HEK293 (cell line): ENCODE measurements at regions not wholly inside any gene's neighbourhood (a gene's known extent, or its start where the extent isn't known, plus 50 kb on each side); places are given as distances from the start of the nearest gene placed in this dataset.
"Not testable (repeated sequence)": the region's sequence is repeated elsewhere in the genome, so short reads cannot be mapped to it uniquely, and the experiment has no call there.

Source experiments
- CTCF ChIA-PET: fragments of 350-600 bp; formaldehyde crosslinking; extraction: SDS; loops from one replicate; lab custom pipeline; 2021; ENCODE audit warnings: antibody characterized with exemption; lab: Yijun Ruan, JAX
- POLR2A ChIA-PET: fragments of 300-600 bp; formaldehyde crosslinking; extraction: SDS; loops from one replicate; lab custom pipeline; 2020; ENCODE audit warnings: antibody characterized with exemption, inconsistent platforms; lab: Yijun Ruan, JAX
- H3K27ac ChIP-seq: fragments of 200-500 bp; sonication (Bioruptor generic); 2 replicates; pipeline ENCODE4 v1.5.1; 2014; ENCODE audit warnings: low read depth, low read length, control low read depth, inconsistent platforms; ENCODE audit errors: extremely low read depth
- H3K36me3 ChIP-seq, 2 experiments: fragments of 200-500 bp in 1 of 2; sonication (Bioruptor generic) in 1 of 2; 1 replicate in 1 of 2; 2 replicates in 1 of 2; pipeline ENCODE4 v1.5.1; 2014 to 2017; ENCODE audit warnings: inconsistent platforms in 2 of 2, low read length in 2 of 2; ENCODE audit not compliant: control insufficient read depth in 2 of 2, insufficient read depth in 1 of 2
- H3K4me1 ChIP-seq: fragments of 200-500 bp; sonication (Bioruptor generic); 2 replicates; pipeline ENCODE4 v1.5.1; 2014; ENCODE audit warnings: mild to moderate bottlenecking, low read length, inconsistent platforms; ENCODE audit not compliant: control insufficient read depth, insufficient read depth
- H3K4me3 ChIP-seq: 2 replicates; pipeline ENCODE4 v1.5.1; 2011; ENCODE audit warnings: low read depth, mild to moderate bottlenecking, control low read depth, low read length, moderate library complexity
- H3K9me3 ChIP-seq: fragments of 200-500 bp; sonication (Bioruptor generic); 2 replicates; pipeline ENCODE4 v1.5.1; 2014; ENCODE audit warnings: low read depth, low read length, inconsistent platforms; ENCODE audit not compliant: control insufficient read depth, insufficient read depth
- MEIS1 ChIP-seq: sonication (generic); formaldehyde crosslinking; IDR thresholded peaks from 2 replicates; pipeline ENCODE4 v1.8.1; 2022; ENCODE audit warnings: missing genetic modification reagents, mild to moderate bottlenecking, borderline replicate concordance
- TRIM28 ChIP-seq: IDR thresholded peaks from 2 replicates; pipeline ENCODE4 v1.6.1; 2011; ENCODE audit warnings: low read length, control low read depth, borderline replicate concordance
- ZBTB48 ChIP-seq: fragments of 450-650 bp; formaldehyde crosslinking; IDR thresholded peaks from 2 replicates; pipeline ENCODE4 v1.5.1; 2016; ENCODE audit warnings: missing biosample characterization, missing genetic modification characterization
- ZFP37 ChIP-seq: fragments of 450-650 bp; formaldehyde crosslinking; IDR thresholded peaks from 2 replicates; pipeline ENCODE4 v1.5.1; 2016; ENCODE audit warnings: missing biosample characterization, missing genetic modification characterization
- ZNF10 ChIP-seq: fragments of 450-650 bp; formaldehyde crosslinking; IDR thresholded peaks from 2 replicates; pipeline ENCODE4 v1.5.1; 2017; ENCODE audit warnings: missing biosample characterization, missing genetic modification characterization
- ZNF132 ChIP-seq: fragments of 450-650 bp; formaldehyde crosslinking; IDR thresholded peaks from 2 replicates; pipeline ENCODE4 v1.5.1; 2017; ENCODE audit warnings: missing biosample characterization, missing genetic modification characterization, borderline replicate concordance
- ZNF202 ChIP-seq: fragments of 450-650 bp; formaldehyde crosslinking; IDR thresholded peaks from 2 replicates; pipeline ENCODE4 v1.5.1; 2016; ENCODE audit warnings: missing biosample characterization, missing genetic modification characterization, borderline replicate concordance
- ZNF266 ChIP-seq: fragments of 450-650 bp; formaldehyde crosslinking; IDR thresholded peaks from 2 replicates; pipeline ENCODE4 v1.5.1; 2016; ENCODE audit warnings: missing biosample characterization, missing genetic modification characterization, low read depth
- ZNF335 ChIP-seq: fragments of 450-650 bp; formaldehyde crosslinking; conservative IDR thresholded peaks from 2 replicates; pipeline ENCODE4 v1.5.1; 2016; ENCODE audit warnings: missing biosample characterization, missing genetic modification characterization
- ZNF426 ChIP-seq: fragments of 450-650 bp; formaldehyde crosslinking; IDR thresholded peaks from 2 replicates; pipeline ENCODE4 v1.5.1; 2017; ENCODE audit warnings: missing biosample characterization, missing genetic modification characterization, mild to moderate bottlenecking, inconsistent platforms, moderate library complexity
- ZNF549 ChIP-seq: fragments of 450-650 bp; IDR thresholded peaks from 2 replicates; pipeline ENCODE4 v1.5.1; 2018; ENCODE audit warnings: missing biosample characterization, missing genetic modification characterization, mild to moderate bottlenecking, inconsistent platforms, moderate library complexity
- ZNF624 ChIP-seq: fragments of 450-650 bp; formaldehyde crosslinking; IDR thresholded peaks from 2 replicates; pipeline ENCODE4 v1.5.1; 2017; ENCODE audit warnings: missing biosample characterization, missing genetic modification characterization
- ZNF707 ChIP-seq: fragments of 450-650 bp; formaldehyde crosslinking; IDR thresholded peaks from 2 replicates; pipeline ENCODE4 v1.5.1; 2016; ENCODE audit warnings: missing biosample characterization, missing genetic modification characterization
- ZNF837 ChIP-seq: fragments of 450-650 bp; formaldehyde crosslinking; IDR thresholded peaks from 2 replicates; pipeline ENCODE4 v1.5.1; 2016; ENCODE audit warnings: missing biosample characterization, missing genetic modification characterization
- TF ChIP-seq, protein P1 (sequence below): fragments of 450-650 bp; formaldehyde crosslinking; IDR thresholded peaks from 2 replicates; pipeline ENCODE4; 2016; ENCODE audit warnings: missing biosample characterization, missing genetic modification characterization
- TF ChIP-seq, protein P2 (sequence below): fragments of 450-650 bp; formaldehyde crosslinking; IDR thresholded peaks from 2 replicates; pipeline ENCODE4 v1.5.1; 2017; ENCODE audit warnings: missing biosample characterization, mild to moderate bottlenecking, missing genetic modification characterization, moderate library complexity
- TF ChIP-seq, protein P3 (sequence below): fragments of 450-650 bp; formaldehyde crosslinking; IDR thresholded peaks from 2 replicates; pipeline ENCODE4 v1.5.1; 2017; ENCODE audit warnings: missing biosample characterization, missing genetic modification characterization
- TF ChIP-seq, protein P4 (sequence below): fragments of 450-650 bp; formaldehyde crosslinking; IDR thresholded peaks from 2 replicates; pipeline ENCODE4 v1.5.0; 2017; ENCODE audit warnings: missing biosample characterization, missing genetic modification characterization, borderline replicate concordance
- TF ChIP-seq, protein P5 (sequence below): fragments of 450-650 bp; formaldehyde crosslinking; IDR thresholded peaks from 2 replicates; pipeline ENCODE4 v1.5.1; 2016; ENCODE audit warnings: missing biosample characterization, missing genetic modification characterization
- TF ChIP-seq, protein P6 (sequence below): fragments of 450-650 bp; formaldehyde crosslinking; IDR thresholded peaks from 2 replicates; pipeline ENCODE4 v1.5.1; 2016; ENCODE audit warnings: missing biosample characterization, missing genetic modification characterization, borderline replicate concordance

DNA sequence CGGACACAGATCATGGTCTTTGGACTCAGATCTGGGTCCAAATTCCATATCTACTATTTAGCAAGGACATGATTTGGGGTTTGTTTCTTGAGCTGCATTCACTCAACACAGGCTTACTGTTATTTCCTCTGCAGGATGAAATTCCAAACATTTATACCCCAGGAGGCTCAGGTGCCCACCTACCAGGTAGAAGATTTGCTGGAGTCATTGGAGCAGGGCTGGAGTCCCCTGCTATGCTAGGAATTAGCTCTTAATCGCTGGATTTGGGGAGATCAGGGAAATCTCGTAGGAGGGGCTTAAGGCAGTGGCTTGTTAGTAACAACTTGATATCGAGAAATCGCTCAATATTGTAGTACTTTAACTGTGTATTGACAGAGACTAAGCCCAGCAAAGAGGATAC is 193.0 kb downstream of the IL20RB start:
- ChIA-PET CTCF (interaction anchor here (0.6 kb wide), 1 partner anchor 22 kb away, joined by 3 read pairs; no protein-coding TSS in a partner anchor), POLR2A (no interaction called here)

DNA sequence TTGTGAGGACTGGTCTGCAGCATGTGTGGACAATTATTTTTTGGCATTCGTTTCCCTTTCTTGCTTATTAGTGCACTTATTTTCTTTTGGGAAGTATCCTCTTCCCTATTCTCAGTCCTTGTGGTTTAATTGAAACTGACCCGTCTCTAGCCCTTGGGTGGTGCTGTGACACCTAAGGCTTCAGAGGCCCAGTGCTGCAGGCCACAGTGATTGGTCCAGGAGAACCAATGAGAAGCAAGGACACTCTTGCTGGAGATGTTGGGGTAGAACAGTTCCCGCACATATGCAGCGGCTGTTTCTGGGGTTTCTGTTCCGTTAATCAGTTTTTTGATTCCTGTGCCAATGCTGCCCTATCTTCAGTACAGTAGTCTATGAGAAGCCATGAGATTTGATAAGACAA is 195.3 kb downstream of the IL20RB start:
- H3K36me3 ChIP-seq, H3K9me3 ChIP-seq, POLR2A ChIA-PET, CTCF ChIA-PET, H3K27ac ChIP-seq, H3K4me1 ChIP-seq, H3K4me3 ChIP-seq: not testable (repeated sequence)

More for the DNA sequence above, 193.0 kb downstream of the IL20RB start:
- Histone ChIP-seq H3K36me3 (no peaks in the 10 kb centered on the region), H3K9me3 (no peaks in the 10 kb centered on the region), H3K4me3 (no peak overlapping the region), H3K4me1 (no peaks in the 10 kb centered on the region), H3K27ac (no peak overlapping the region)
- TF ChIP-seq ZNF266 (tag by site-specific recombination) (no peak), ZNF549 (tag by site-specific recombination) (no peak), ZNF426 (tag by site-specific recombination) (no peak), ZFP37 (tag by site-specific recombination) (no peak), ZNF624 (tag by site-specific recombination) (no peak), ZNF10 (no peak), ZNF837 (tag by site-specific recombination) (no peak), ZNF202 (tag by site-specific recombination) (no peak), TRIM28 (no peak), ZNF132 (tag by site-specific recombination) (no peak), ZNF335 (tag by site-specific recombination) (no peak), ZNF707 (no peak), ZBTB48 (no peak), MEIS1 (CRISPR knock-in tag) (no peak)
- TF ChIP-seq, protein P1, sequence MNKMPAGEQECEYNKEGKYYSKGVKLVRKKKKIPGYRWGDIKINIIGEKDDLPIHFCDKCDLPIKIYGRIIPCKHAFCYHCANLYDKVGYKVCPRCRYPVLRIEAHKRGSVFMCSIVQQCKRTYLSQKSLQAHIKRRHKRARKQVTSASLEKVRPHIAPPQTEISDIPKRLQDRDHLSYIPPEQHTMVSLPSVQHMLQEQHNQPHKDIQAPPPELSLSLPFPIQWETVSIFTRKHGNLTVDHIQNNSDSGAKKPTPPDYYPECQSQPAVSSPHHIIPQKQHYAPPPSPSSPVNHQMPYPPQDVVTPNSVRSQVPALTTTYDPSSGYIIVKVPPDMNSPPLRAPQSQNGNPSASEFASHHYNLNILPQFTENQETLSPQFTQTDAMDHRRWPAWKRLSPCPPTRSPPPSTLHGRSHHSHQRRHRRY (tag by site-specific recombination) = no peak
- TF ChIP-seq, protein P2, sequence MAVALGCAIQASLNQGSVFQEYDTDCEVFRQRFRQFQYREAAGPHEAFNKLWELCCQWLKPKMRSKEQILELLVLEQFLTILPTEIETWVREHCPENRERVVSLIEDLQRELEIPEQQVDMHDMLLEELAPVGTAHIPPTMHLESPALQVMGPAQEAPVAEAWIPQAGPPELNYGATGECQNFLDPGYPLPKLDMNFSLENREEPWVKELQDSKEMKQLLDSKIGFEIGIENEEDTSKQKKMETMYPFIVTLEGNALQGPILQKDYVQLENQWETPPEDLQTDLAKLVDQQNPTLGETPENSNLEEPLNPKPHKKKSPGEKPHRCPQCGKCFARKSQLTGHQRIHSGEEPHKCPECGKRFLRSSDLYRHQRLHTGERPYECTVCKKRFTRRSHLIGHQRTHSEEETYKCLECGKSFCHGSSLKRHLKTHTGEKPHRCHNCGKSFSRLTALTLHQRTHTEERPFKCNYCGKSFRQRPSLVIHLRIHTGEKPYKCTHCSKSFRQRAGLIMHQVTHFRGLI (tag by site-specific recombination) = no peak
- TF ChIP-seq, protein P3, sequence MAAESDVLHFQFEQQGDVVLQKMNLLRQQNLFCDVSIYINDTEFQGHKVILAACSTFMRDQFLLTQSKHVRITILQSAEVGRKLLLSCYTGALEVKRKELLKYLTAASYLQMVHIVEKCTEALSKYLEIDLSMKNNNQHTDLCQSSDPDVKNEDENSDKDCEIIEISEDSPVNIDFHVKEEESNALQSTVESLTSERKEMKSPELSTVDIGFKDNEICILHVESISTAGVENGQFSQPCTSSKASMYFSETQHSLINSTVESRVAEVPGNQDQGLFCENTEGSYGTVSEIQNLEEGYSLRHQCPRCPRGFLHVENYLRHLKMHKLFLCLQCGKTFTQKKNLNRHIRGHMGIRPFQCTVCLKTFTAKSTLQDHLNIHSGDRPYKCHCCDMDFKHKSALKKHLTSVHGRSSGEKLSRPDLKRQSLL (tag by site-specific recombination) = no peak
- TF ChIP-seq, protein P4, sequence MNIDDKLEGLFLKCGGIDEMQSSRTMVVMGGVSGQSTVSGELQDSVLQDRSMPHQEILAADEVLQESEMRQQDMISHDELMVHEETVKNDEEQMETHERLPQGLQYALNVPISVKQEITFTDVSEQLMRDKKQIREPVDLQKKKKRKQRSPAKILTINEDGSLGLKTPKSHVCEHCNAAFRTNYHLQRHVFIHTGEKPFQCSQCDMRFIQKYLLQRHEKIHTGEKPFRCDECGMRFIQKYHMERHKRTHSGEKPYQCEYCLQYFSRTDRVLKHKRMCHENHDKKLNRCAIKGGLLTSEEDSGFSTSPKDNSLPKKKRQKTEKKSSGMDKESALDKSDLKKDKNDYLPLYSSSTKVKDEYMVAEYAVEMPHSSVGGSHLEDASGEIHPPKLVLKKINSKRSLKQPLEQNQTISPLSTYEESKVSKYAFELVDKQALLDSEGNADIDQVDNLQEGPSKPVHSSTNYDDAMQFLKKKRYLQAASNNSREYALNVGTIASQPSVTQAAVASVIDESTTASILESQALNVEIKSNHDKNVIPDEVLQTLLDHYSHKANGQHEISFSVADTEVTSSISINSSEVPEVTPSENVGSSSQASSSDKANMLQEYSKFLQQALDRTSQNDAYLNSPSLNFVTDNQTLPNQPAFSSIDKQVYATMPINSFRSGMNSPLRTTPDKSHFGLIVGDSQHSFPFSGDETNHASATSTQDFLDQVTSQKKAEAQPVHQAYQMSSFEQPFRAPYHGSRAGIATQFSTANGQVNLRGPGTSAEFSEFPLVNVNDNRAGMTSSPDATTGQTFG = no peak
- TF ChIP-seq, protein P5, sequence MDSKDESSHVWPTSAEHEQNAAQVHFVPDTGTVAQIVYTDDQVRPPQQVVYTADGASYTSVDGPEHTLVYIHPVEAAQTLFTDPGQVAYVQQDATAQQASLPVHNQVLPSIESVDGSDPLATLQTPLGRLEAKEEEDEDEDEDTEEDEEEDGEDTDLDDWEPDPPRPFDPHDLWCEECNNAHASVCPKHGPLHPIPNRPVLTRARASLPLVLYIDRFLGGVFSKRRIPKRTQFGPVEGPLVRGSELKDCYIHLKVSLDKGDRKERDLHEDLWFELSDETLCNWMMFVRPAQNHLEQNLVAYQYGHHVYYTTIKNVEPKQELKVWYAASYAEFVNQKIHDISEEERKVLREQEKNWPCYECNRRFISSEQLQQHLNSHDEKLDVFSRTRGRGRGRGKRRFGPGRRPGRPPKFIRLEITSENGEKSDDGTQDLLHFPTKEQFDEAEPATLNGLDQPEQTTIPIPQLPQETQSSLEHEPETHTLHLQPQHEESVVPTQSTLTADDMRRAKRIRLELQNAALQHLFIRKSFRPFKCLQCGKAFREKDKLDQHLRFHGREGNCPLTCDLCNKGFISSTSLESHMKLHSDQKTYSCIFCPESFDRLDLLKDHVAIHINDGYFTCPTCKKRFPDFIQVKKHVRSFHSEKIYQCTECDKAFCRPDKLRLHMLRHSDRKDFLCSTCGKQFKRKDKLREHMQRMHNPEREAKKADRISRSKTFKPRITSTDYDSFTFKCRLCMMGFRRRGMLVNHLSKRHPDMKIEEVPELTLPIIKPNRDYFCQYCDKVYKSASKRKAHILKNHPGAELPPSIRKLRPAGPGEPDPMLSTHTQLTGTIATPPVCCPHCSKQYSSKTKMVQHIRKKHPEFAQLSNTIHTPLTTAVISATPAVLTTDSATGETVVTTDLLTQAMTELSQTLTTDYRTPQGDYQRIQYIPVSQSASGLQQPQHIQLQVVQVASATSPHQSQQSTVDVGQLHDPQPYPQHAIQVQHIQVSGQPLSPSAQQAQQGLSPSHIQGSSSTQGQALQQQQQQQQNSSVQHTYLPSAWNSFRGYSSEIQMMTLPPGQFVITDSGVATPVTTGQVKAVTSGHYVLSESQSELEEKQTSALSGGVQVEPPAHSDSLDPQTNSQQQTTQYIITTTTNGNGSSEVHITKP (tag by site-specific recombination) = no peak
- TF ChIP-seq, protein P6, sequence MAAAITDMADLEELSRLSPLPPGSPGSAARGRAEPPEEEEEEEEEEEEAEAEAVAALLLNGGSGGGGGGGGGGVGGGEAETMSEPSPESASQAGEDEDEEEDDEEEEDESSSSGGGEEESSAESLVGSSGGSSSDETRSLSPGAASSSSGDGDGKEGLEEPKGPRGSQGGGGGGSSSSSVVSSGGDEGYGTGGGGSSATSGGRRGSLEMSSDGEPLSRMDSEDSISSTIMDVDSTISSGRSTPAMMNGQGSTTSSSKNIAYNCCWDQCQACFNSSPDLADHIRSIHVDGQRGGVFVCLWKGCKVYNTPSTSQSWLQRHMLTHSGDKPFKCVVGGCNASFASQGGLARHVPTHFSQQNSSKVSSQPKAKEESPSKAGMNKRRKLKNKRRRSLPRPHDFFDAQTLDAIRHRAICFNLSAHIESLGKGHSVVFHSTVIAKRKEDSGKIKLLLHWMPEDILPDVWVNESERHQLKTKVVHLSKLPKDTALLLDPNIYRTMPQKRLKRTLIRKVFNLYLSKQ (tag by site-specific recombination) = no peak
